ENCODE measurements at regions not wholly inside any gene's neighbourhood (a gene's known extent, or its start where the extent isn't known, plus 50 kb on each side); places are given as distances from the start of the nearest gene placed in this dataset.

- intact Hi-C loops (cut with micrococcal nuclease): no loop called here
- CTCF ChIA-PET: interaction anchor here (0.5 kb wide), 1 partner anchor 92 kb away, joined by 3 read pairs; no protein-coding TSS in a partner anchor
- H3K36me3 Mint-ChIP-seq (ENCODE audit: insufficient read depth, unreplicated experiment): no peaks in the 10 kb centered on the region
- no TSS peak for BruUV-seq (replicated peaks)
- POLR2A ChIA-PET: no interaction called here
- no peak overlapping the region for H3K27ac Mint-ChIP-seq (ENCODE audit: low read depth, unreplicated experiment)
- DNase-seq (ENCODE audit: unreplicated experiment): no peak
- TF ChIP-seq, protein P1, sequence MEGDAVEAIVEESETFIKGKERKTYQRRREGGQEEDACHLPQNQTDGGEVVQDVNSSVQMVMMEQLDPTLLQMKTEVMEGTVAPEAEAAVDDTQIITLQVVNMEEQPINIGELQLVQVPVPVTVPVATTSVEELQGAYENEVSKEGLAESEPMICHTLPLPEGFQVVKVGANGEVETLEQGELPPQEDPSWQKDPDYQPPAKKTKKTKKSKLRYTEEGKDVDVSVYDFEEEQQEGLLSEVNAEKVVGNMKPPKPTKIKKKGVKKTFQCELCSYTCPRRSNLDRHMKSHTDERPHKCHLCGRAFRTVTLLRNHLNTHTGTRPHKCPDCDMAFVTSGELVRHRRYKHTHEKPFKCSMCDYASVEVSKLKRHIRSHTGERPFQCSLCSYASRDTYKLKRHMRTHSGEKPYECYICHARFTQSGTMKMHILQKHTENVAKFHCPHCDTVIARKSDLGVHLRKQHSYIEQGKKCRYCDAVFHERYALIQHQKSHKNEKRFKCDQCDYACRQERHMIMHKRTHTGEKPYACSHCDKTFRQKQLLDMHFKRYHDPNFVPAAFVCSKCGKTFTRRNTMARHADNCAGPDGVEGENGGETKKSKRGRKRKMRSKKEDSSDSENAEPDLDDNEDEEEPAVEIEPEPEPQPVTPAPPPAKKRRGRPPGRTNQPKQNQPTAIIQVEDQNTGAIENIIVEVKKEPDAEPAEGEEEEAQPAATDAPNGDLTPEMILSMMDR (IDR thresholded peaks at IDR 0.05; ENCODE audit: unreplicated experiment): no peak
- no peaks in the 10 kb centered on the region for H3K9me3 Mint-ChIP-seq (ENCODE audit: unreplicated experiment)
- H3K27me3 Mint-ChIP-seq (ENCODE audit: insufficient read depth, unreplicated experiment): no peaks in the 10 kb centered on the region
- peaks cover 7% of the 10 kb centered on the region for H3K4me1 Mint-ChIP-seq (ENCODE audit: insufficient read depth, unreplicated experiment)
- no peak overlapping the region for H3K4me3 Mint-ChIP-seq (ENCODE audit: unreplicated experiment)
Measured at GRCh38 chr4:123035239-123035638, 112.8 kb upstream of the NUDT6 start.

DNA sequence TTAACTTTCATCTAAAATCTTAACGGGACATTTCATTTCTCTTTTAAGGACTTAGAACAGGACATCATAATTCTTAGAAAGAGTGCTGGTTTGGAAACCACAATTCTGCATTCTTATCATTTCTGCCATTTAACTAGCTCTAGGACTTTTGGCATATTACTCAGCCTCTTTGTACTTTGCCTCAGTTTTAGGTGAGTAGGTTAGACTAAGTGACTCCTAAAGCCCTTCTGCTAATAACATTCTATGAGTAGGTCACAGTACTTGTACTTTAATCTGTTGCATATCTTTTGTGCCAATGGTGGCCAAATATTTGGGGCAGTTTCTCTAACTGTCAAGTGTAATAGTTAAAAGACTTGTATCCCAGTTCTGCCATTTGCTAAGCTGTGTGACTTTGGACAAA lies 115.4 kb upstream of the NUDT6 start:
- DNase-seq (ENCODE audit: unreplicated experiment): no peak
- Mint-ChIP-seq H3K36me3 (ENCODE audit: insufficient read depth, unreplicated experiment) (peaks cover 8% of the 10 kb centered on the region), H3K27ac (ENCODE audit: low read depth, unreplicated experiment) (no peak overlapping the region), H3K27me3 (ENCODE audit: insufficient read depth, unreplicated experiment) (no peaks in the 10 kb centered on the region), H3K4me3 (ENCODE audit: unreplicated experiment) (no peak overlapping the region), H3K4me1 (ENCODE audit: insufficient read depth, unreplicated experiment) (no peaks in the 10 kb centered on the region), H3K9me3 (ENCODE audit: unreplicated experiment) (peaks cover 12% of the 10 kb centered on the region)
- TF ChIP-seq, protein P1 (IDR thresholded peaks at IDR 0.05; ENCODE audit: unreplicated experiment): no peak
- ChIA-PET CTCF (no interaction called here), POLR2A (no interaction called here)
- intact Hi-C loops (cut with micrococcal nuclease): no loop called here
- no TSS peak for BruUV-seq (replicated peaks)

DNA sequence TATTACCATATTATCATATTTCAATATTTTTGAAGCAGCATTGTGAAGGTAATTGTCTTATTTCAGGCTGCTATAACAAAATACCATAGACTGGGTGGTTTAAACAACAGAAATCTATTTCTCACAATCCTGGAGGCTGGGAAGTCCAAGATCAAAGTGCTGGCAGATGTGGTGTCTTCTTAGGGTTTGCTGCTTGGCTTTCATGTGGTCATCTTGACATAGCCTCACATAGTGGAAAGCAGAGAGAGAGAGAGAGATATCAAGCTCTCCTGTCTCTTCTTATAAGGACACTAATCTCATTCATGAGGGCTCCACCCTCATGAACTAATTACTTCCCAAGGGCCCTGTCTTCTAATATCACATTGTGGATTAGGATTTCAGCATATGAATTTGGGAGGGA lies 119.7 kb upstream of the NUDT6 start:
- intact Hi-C loops (cut with micrococcal nuclease): no loop called here
- TF ChIP-seq, protein P1 (IDR thresholded peaks at IDR 0.05; ENCODE audit: unreplicated experiment): no peak
- H3K4me3 Mint-ChIP-seq (ENCODE audit: unreplicated experiment): no peak overlapping the region
- no peaks in the 10 kb centered on the region for H3K27me3 Mint-ChIP-seq (ENCODE audit: insufficient read depth, unreplicated experiment)
- H3K9me3 Mint-ChIP-seq (ENCODE audit: unreplicated experiment): peaks cover 23% of the 10 kb centered on the region
- no peak overlapping the region for H3K27ac Mint-ChIP-seq (ENCODE audit: low read depth, unreplicated experiment)
- H3K36me3 Mint-ChIP-seq (ENCODE audit: insufficient read depth, unreplicated experiment): peaks cover 8% of the 10 kb centered on the region
- no peaks in the 10 kb centered on the region for H3K4me1 Mint-ChIP-seq (ENCODE audit: insufficient read depth, unreplicated experiment)
- no TSS peak for BruUV-seq (replicated peaks)
- ChIA-PET CTCF (no interaction called here), POLR2A (interaction anchor here (1.9 kb wide), 1 partner anchor 11 kb away, joined by 8 read pairs; no protein-coding TSS in a partner anchor)
- DNase-seq (ENCODE audit: unreplicated experiment): no peak

DNA sequence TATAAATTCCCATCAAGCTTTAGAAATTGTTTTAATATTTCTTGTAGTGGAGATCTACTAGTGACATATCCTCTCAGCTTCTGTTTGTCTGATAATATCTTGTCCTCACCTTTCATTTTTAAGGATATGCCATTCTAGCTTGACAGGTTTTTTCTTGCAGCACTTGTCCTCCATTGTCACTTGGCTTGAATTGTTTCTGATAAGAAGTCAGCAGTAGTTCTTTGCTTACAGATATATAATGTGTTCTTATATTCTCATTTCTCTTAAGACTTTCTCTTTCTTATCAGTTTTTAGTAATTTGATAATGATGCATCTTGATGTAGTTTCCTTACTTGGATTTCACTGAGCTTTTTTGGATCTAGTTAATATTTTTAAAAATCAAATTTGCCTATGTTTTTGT lies 120.6 kb upstream of the NUDT6 start:
- no peaks in the 10 kb centered on the region for H3K27me3 Mint-ChIP-seq (ENCODE audit: insufficient read depth, unreplicated experiment)
- ChIA-PET CTCF (interaction anchor here (0.7 kb wide), 1 partner anchor 11 kb away, joined by 3 read pairs; no protein-coding TSS in a partner anchor), POLR2A (interaction anchor here (0.7 to 1.9 kb wide), 2 partner anchors 12 to 22 kb away, joined by 3 to 8 read pairs; no protein-coding TSS in a partner anchor)
- peaks cover 8% of the 10 kb centered on the region for H3K36me3 Mint-ChIP-seq (ENCODE audit: insufficient read depth, unreplicated experiment)
- no TSS peak for BruUV-seq (replicated peaks)
- no peak for DNase-seq (ENCODE audit: unreplicated experiment)
- intact Hi-C loops (cut with micrococcal nuclease): no loop called here
- no peak overlapping the region for H3K4me3 Mint-ChIP-seq (ENCODE audit: unreplicated experiment)
- TF ChIP-seq, protein P1 (IDR thresholded peaks at IDR 0.05; ENCODE audit: unreplicated experiment): no peak
- H3K9me3 Mint-ChIP-seq (ENCODE audit: unreplicated experiment): peaks cover 29% of the 10 kb centered on the region
- no peak overlapping the region for H3K27ac Mint-ChIP-seq (ENCODE audit: low read depth, unreplicated experiment)
- no peaks in the 10 kb centered on the region for H3K4me1 Mint-ChIP-seq (ENCODE audit: insufficient read depth, unreplicated experiment)

All from MCF 10A (cell line).